GM19328 (cell line): ENCODE measurements at regions not wholly inside any gene's neighbourhood (a gene's known extent, or its start where the extent isn't known, plus 50 kb on each side); places are given as distances from the start of the nearest gene placed in this dataset.

Source experiments
- ATAC-seq: cut with Tn5 transposase; IDR thresholded peaks from one replicate; pipeline ENCODE4 v1.9.1; 2021; ENCODE audit warnings: mild to moderate bottlenecking, moderate library complexity; ENCODE audit not compliant: unreplicated experiment

DNA sequence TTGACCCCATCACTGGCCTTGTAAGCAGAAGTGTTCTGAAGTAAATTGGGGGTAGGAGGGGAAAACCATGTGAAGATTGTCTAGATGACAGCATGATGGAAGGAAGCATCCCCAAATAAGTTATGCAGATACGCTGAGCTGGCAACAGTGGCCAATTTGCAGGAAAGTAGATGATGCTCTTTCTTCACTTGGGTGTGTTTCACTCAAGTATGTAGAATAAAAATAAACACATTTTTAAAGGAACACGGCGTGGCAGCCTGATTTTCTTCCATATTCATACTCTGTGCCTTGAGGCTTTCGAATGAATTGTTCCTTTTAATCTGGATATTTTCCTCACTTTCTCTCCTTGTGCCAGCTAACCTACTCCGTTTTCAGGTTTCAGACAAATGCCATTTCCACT is 295.5 kb upstream of the DPYD start:
- ATAC-seq: no peak

DNA sequence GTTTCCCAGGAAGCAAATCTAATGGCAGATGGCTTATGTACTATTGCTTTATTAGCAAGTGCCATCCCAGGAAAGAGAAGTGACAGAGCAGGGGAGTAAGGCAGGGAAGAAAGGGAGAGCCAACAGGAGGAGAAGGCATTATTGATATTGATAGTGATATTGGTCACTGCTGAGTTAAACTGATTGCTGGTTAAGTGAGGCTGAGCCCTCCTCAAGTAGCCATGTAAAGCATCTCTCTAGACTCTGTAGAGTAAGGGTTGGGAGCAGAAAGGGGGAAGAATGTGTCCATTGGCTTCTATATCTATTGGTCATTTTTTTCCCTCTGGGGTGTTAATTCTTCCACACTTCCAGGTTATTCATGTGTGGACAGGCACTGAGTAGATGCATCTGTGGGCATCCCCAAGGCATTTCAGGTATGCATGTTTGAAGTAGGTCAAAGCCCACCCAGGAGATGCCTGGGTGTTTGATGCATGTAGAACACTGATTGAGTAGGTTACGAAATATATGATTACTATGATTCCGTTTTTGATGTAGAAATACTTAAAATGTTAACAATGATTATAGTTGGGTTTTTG is 290.5 kb upstream of the DPYD start:
- no peak for ATAC-seq

DNA sequence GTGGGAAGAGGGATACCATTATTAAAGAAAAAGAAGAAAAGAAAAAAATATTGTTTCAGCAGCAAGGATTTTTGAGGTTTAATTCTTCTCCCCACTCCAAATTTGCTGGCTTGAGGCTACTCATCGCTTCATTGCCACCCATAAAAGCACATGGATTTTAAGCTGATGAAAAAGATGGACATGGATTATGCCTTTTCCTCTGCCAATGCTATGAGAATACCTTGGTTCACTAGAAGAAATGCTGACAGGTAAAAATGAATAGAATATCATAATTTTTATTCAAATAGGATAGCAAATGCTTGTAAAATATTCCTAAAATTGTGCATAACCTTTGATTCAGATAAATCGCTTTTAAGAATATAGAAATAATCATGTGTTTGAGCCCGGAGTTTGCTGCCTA is 289.7 kb upstream of the DPYD start:
- no peak for ATAC-seq

DNA sequence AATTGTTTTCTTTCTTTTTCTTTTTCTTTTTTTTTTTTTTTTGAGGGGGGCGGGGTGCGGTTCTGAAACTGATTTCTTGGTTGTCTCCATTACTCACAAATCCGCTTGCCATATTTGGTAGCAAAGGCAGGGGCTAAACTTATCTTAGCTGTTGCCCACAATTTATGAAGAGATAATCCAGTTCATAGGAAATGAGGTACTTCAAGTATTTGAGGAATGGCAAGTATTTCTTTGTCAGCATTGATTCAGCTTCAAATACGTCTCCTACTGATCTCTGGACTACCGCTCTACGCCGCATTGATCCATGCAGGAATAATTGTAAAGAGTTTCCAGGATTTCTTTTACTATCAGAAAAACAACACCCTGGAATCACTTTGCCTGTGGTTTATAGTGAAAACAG is 289.2 kb upstream of the DPYD start:
- no peak for ATAC-seq

DNA sequence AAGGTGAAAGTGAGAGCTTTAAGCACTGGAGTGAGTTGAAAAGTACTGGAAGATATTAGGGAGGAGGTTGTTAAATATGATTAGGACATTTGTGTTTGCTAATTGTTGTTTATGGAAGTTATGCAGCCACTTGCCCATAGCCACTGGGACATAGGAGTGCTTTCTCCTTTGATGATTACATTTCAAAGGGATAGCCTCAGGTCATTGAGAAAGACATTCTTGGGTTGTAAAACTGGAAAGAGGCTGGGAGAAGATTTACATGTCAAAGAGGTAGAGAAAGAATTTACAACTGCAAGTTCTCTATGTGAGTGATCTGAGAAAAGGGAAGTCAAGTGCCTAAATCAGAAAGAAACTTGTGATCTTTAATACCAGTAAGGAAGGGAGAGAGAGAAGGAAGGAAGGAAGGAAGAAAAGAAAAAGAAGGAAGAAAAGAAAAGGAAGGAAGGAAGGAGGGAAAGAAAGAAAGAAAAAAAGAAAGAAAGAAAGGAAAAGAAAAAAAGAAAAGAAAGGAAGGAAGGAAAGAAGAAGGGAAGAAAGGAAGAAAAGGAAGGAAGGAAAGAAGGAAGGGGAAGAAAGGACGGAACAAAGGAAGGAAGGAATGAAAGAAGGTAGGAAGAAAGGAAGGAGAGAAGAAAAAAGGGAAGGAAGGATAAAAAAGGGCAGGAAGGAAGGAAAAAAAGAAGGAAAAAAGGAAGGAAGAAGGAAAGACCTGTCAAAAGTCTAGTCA is 284.6 kb upstream of the DPYD start:
- no peak for ATAC-seq

DNA sequence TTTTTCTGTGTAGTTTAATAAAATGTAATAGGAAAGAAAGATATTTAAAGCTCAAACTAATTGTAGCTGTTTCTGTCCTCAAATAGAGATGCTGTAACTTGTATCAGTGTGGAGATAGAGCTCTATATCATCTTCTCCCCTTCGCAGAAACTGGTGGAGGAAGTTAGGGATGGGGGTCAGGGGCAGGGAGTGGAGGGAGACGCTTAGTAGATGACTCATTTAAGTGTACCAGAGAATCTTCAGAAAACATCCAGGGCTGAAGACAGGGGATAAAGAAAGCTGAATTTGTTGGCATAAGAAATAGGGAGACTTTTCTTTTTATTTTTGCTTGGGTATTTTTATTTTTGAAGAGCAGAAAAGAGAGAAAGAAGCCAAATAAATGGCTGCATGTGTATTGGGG is 282.6 kb upstream of the DPYD start:
- no peak for ATAC-seq

DNA sequence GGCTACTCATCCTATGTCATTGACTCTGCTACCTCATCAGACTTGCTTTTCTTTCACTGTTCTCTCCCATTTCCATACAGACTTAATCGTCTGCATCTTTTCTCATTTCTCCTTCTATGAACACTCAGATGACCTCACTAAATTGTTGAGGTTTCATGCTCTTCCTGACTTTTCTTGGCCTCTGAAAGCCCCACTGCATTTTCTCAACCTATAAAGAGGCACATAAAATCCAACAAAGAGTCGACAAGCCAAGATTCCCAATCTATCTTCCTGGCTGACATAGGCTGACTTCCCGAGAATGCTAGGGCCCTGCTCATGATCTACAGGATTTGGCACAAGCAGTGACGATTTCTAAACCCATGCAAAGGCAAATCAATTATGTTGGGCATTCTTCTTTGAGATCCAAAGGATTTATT is 280.8 kb upstream of the DPYD start:
- ATAC-seq: no peak

DNA sequence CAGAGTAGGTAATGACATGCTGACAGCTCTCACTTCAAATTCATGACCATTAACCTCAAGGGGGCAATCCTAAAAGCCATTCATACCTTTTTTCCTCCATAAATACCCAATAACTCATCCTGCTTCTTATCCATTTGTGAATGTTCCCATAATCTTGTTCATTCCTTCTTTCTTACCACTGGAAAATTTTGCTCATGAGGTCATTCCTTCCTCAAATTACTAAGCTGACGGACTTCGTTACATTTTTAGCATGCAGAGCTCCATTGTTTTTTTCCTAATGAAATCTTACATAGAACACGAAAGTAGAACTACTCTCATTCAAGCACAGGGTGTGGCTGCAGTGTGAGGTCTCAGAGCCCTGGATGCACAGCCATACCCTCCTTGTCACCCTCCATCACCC is 276.5 kb upstream of the DPYD start:
- no peak for ATAC-seq

DNA sequence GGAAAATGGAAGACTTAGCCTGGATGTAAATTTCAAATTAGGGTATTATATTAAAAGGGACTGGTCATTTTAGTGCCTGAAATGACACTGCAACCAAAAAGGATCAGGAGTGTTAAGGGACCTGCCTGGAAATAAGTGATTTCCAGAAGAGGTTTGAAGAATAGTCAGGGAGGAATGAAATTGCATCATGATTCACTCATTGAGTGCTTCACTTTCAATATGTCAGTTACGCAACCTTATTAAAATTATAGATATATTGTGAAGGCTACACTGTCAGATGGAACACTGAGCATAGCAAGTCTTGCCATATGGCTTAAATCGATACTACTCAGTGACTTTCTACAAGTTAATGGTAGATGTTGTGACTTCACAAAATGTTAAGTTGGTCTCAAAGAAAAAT is 275.2 kb upstream of the DPYD start:
- no peak for ATAC-seq

DNA sequence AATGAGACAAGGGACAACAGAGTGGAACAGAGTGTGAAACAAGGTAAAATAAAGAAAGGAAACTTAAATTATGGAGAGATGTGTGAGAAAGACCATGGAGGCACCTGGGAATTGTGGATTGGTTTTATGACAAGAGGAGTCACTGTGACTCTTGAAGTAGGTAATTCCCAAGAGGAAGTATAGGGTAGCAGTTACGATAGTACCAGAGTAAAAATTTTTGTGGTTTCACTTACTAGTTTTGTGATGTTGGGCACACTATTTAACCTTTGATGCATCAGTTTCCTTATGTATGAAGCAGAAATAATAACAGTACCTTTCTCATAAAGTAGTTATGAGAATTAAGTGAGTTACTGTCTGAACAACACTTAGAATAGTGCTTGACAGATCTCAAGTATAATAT is 267.9 kb upstream of the DPYD start:
- no peak for ATAC-seq

DNA sequence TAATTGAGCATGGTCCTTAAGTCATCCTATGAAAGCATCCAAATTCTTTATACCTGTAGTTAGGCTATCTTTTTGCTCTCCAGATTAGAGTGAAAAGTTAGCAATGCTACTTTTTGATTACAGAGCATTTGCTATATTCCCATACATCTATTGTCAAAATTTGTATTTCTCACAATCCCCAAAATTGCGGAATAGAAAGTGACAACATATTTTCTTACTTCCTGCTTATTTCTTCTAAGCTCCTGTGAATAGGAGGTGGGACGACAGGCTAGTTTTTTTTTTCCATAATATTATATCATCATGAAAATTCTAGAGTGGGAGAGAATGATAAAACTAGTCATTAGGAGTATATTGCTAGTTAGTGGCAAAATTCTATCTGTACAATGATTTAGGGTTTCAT is 264.0 kb upstream of the DPYD start:
- no peak for ATAC-seq

DNA sequence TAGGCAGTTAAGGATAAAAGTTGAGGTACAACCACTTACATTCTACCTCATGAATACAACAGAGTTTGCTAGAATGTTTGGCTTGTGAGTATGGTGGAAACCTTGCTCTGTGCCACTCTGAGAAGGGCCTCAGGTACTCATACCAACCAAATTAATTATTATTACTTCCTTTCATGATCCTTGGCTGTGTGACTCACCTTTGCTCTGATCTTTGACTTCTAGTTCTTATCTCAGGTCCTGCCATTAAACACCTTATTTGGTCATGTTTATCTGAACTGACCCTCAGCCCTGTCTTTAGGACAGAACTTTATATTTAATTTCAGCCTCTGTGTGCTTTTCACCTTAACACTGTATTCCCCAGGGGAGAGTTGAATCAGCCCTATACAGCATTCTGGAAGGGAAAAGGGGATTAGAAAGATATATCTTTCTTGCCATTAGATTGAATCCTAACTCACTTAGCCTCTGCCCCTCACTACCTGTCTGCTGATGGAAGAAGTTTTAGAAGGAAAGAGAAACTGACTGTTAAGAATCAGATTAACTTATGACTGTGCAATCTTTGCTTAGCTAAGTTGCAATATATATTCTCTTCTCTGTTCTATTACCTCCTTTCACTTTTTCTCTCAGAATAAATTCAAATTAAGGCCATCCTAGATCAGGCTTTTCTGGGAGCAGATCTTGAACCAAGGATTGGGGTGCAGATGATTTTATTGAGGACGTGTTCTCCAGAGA is 260.4 kb upstream of the DPYD start:
- ATAC-seq: no peak

DNA sequence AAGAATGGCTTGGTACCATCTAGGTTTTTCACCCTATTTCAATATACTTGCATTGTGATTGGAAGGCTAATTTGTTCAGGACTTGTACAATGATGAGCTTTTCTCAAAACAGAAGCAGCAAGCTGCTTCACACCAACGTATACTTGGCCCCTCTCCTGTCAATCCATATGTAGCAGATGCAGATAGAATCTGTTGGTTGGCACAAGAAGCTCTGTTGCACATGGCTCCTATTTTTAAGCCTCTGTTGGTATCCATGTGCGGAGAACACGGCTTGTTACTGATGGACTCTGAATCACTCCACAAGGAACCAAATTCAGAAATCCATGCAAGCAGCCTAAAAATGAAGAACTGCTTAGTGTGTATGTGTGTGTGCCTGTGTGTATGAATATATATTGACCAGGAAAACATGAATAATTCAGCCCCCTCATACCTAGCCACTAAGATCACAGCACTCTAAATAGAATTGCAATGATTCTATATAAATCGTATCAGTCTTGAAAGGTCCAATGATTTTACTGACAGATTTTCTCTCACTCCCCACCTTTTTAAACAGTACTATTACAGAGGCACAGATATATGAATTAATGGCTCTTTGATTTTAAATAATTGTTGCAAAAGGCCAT is 258.4 kb upstream of the DPYD start:
- no peak for ATAC-seq

DNA sequence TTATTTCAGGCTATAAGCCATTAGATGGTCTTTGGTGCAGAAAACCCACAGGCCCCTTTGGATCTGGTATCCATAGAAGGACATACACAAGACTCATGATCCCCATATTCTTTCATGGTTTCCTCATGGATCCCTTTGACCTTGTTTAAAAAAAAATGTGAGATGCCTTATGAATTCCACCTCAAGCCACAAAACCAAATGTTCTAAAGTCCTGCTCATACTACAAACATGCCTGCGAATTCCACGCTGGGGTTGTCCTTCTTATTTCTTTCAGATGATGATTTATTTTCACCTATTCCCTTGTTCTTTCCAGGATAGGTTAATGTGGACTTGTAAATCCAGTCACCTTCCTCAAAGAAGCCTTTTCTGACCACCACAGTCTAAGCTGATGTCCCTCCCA is 256.9 kb upstream of the DPYD start:
- ATAC-seq: no peak

DNA sequence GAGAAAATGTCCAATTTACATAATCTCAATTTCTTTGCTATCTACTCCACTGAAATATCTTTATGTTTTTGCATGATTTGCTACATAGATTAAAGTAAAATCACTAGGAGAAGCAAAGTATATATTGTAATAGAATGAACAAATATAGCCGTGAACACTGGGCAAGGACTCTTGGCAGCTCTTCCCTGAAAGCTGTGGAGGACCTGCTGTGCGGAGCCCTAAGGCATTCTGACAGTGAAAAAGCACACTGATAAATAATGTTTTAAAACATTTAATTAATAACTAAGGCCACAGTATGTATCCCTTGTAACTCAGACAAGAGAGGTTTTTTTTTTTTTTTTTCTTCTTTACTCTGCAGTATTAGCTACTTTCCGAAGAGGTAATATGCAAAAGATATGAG is 256.1 kb upstream of the DPYD start:
- ATAC-seq: no peak

DNA sequence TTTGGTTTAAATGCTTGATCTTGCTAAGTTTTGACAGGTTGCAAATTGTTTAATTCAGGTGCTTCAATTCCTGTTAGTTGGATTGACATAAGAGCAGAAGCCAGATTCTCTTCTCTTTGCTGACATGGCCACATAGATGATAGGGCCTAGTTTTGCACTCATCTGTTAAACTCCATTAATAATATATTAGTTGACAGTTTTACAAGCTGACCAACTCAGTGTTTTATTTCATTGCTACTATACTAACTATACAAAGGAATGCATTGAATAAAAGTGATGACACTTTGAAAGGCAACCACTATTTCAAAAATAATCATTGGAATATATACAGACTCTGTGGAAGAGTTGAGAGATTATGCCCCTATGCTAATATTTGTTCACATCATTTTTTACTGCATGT is 255.6 kb upstream of the DPYD start:
- ATAC-seq: no peak

DNA sequence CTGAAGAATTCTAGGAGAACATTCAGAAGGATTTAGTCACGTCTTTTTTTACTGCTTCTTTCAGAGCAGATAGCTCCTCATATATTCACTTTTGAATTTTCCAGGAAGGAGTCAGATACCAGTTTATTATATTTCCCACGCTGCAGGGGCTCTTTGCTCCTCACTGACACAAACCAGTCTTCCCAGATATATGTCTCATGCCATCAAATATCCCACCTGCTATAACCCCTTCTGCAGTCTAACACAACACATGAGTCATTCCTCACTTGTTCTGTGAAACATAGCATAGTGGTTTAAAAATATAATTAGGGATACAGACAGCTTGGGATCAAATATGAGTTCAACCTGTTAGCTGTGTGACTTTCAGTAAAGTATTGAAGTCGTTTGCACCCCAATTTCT is 251.7 kb upstream of the DPYD start:
- ATAC-seq: no peak

DNA sequence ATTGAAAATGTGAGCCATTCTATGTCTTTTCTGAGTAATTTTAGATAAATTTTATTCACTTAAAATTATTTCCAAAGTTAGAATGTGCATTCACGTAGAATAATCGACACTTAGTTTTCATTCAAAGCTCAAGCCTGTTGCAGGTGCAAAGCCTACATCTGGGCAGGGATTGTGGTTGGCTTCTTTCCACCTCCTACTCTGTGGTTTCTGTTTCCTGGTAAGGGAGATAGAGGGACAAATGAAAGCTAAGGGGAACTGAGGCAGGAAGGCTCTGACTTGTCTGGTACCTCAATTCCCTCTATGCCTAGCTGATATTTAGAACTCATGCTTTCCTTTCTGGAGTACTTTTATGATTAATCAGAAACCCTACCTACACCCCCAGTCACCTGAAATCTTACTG is 251.2 kb upstream of the DPYD start:
- no peak for ATAC-seq

DNA sequence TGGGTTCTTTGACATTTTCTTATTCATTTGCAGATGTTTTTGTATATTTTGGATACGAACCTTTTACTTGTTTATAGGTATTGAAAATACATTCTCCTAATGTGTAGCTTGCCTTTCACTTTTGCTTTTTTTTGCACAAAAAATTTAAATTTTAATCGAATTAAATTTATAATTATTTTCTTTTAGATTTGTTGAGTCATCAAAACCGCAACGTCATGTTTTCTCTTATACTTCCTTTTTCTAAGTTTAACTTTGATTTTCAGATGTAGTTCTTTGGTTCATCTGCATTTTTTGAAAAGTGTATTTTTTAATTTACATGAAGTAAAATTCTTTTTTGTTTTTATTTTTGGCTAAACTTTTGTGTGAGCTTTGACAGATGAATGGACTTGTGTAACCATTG is 243.7 kb upstream of the DPYD start:
- ATAC-seq: no peak

DNA sequence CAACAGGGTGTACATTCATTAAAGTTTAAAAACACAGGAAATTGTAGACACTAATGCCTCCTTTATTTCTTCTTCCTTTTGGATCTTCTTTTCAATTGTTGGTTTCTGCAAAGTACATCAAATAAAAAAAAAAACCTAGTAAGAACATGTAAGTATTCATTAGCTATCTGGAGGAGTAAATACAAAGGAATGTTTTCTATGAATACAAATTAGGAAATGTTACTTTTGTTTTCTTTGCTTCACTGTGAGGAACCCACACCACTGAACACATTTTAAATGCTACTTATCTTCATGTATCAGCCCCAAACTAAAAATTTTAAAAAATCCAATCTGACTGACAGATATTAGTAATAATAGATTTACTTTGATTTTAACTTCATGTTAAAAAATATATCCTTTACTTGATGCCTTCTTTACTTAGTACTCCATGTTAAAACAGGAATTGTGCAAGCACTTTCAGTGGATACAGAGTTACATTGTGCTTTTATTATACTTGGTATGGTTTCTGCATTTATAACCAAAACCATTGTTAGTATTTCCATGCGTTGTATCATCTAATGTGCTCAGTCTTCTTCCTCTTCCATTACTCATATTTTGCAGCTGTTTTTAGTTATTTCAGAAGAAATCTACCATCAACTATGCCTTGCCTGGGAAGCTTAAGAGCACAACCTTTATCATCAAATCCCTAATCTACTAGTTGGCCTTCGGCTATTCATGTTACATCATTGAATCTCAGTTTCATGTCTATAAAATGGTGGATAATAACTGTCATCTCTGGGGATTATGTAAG is 236.9 kb upstream of the DPYD start:
- no peak for ATAC-seq

DNA sequence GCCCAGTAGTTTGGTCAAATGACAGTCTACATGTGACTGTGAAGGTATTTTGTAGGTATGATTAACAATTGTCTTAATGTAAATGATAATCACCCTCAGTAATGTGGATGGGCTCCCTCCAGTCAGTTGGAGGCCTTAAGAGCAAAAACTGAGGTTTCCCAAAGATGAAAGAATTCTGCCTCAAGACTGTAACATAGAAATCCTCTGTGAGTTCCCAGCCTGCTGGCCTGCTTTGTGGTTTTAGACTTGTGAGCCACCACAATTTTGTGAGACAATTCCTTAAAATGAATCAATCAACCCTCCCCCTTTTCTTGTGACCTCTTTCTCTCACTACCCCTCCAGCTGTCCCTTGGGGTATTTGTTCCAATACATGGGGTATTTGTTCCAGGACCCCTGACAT is 226.4 kb upstream of the DPYD start:
- ATAC-seq: no peak
